Liver (tissue), 8 donors: ENCODE measurements at regions not wholly inside any gene's neighbourhood (a gene's known extent, or its start where the extent isn't known, plus 50 kb on each side); places are given as distances from the start of the nearest gene placed in this dataset.

Source experiments
- DNase-seq: peaks from one replicate; pipeline ENCODE4 v3.0.0-alpha.2; 2017; ENCODE audit warnings: low spot score
- H3K27ac ChIP-seq, 2 donors: one replicate each; pipeline ENCODE4 v1.7.0; 2013; ENCODE audit warnings: inconsistent platforms in 2 of 2, low read length in 2 of 2, control low read depth in 1 of 2, low read depth in 1 of 2, mild to moderate bottlenecking in 1 of 2
- H3K27me3 ChIP-seq, 4 donors: one replicate each; pipeline versions ENCODE4 v1.6.1 to v1.7.0; 2013; ENCODE audit warnings: low read length in 3 of 4, inconsistent platforms in 1 of 4, mild to moderate bottlenecking in 1 of 4, moderate library complexity in 1 of 4; ENCODE audit not compliant: control insufficient read depth in 4 of 4, insufficient read depth in 4 of 4
- H3K36me3 ChIP-seq, 4 donors: one replicate each; pipeline versions ENCODE4 v1.6.1 to v1.7.0; 2013; ENCODE audit warnings: low read length in 3 of 4, mild to moderate bottlenecking in 3 of 4, low read depth in 1 of 4, moderate library complexity in 1 of 4; ENCODE audit not compliant: control insufficient read depth in 4 of 4, insufficient read depth in 3 of 4
- H3K4me1 ChIP-seq, 4 donors: one replicate each; pipeline versions ENCODE4 v1.6.1 to v1.7.0; 2013; ENCODE audit warnings: low read length in 3 of 4, mild to moderate bottlenecking in 3 of 4, moderate library complexity in 1 of 4; ENCODE audit not compliant: control insufficient read depth in 4 of 4, insufficient read depth in 4 of 4
- H3K4me3 ChIP-seq, 3 donors: one replicate each; pipeline versions ENCODE4 v1.6.1 to v1.7.0; 2013; ENCODE audit warnings: low read length in 3 of 3, control low read depth in 1 of 3, low read depth in 1 of 3, mild to moderate bottlenecking in 1 of 3
- H3K9ac ChIP-seq, 2 donors: one replicate each; pipeline ENCODE4 v1.7.0; 2013; ENCODE audit warnings: low read length in 2 of 2, mild to moderate bottlenecking in 2 of 2, moderate library complexity in 2 of 2, control low read depth in 1 of 2, low read depth in 1 of 2
- H3K9me3 ChIP-seq, 4 donors: one replicate each; pipeline versions ENCODE4 v1.6.1 to v1.7.0; 2013; ENCODE audit warnings: low read length in 3 of 4; ENCODE audit not compliant: control insufficient read depth in 4 of 4
- EGR1 ChIP-seq, 2 donors: IDR thresholded peaks; 2 replicates each; pipeline ENCODE4 v1.6.1; 2016 to 2018; ENCODE audit warnings: antibody characterized with exemption in 2 of 2, low read depth in 2 of 2
- FOXA1 ChIP-seq: IDR thresholded peaks from 2 replicates; pipeline ENCODE4 v1.6.1; 2016; ENCODE audit warnings: antibody characterized with exemption
- FOXA2 ChIP-seq: IDR thresholded peaks from 2 replicates; pipeline ENCODE4 v1.6.1; 2016; ENCODE audit warnings: antibody characterized with exemption
- GABPA ChIP-seq, 2 donors: IDR thresholded peaks in 1 of 2; conservative IDR thresholded peaks in 1 of 2; 2 replicates each; pipeline ENCODE4 v1.6.1; 2016; ENCODE audit warnings: antibody characterized with exemption in 2 of 2, mild to moderate bottlenecking in 1 of 2, moderate library complexity in 1 of 2
- HNF4G ChIP-seq: IDR thresholded peaks from 2 replicates; pipeline ENCODE4 v1.6.1; 2016; ENCODE audit warnings: antibody characterized with exemption
- NR2F2 ChIP-seq: IDR thresholded peaks from 2 replicates; pipeline ENCODE4 v1.6.1; 2016; ENCODE audit warnings: antibody characterized with exemption
- REST ChIP-seq: IDR thresholded peaks from 2 replicates; pipeline ENCODE4 v1.6.1; 2016; ENCODE audit warnings: antibody characterized with exemption, mild to moderate bottlenecking
- RXRA ChIP-seq, 2 donors: IDR thresholded peaks; 2 replicates each; pipeline ENCODE4 v1.6.1; 2017 to 2018; ENCODE audit warnings: antibody characterized with exemption in 2 of 2, mild to moderate bottlenecking in 1 of 2
- SP1 ChIP-seq: IDR thresholded peaks from 2 replicates; pipeline ENCODE4 v1.6.1; 2018; ENCODE audit warnings: antibody characterized with exemption, mild to moderate bottlenecking
- TAF1 ChIP-seq: conservative IDR thresholded peaks from 2 replicates; pipeline ENCODE4 v1.6.1; 2016; ENCODE audit warnings: antibody characterized with exemption, mild to moderate bottlenecking
- ZBTB33 ChIP-seq: IDR thresholded peaks from 2 replicates; pipeline ENCODE4 v1.6.1; 2016; ENCODE audit warnings: antibody characterized with exemption
- WGBS: extraction: QIAGEN DNeasy Blood & Tissue Kit; methylation state at CpG from one replicate; pipeline ENCODE4 v1.1.7; 2013; 5-methylcytosine and 5-hydroxymethylcytosine counted together
- TF ChIP-seq, protein P1 (sequence below): fragments of 150-350 bp; IDR thresholded peaks from 2 replicates; pipeline ENCODE4 v1.5.1; 2017; ENCODE audit warnings: improper control_type of control experiment, low read depth, low read length; ENCODE audit not compliant: missing input control
- TF ChIP-seq, protein P2 (sequence below): IDR thresholded peaks from 2 replicates; pipeline ENCODE4 v1.6.1; 2016; ENCODE audit warnings: antibody characterized with exemption
- donor health status: healthy.
- donor health status: healthy.
- donor health status: healthy.
- donor health status: healthy.
- donor health status: healthy.

- Histone ChIP-seq H3K4me3 (no peak overlapping the region), H3K9ac (no peak overlapping the region), H3K4me1 (no peaks in the 10 kb centered on the region), H3K27ac (no peak overlapping the region), H3K27me3 (no peaks in the 10 kb centered on the region), H3K9me3 (no peaks in the 10 kb centered on the region), H3K36me3 (no peaks in the 10 kb centered on the region)
- no peak for DNase-seq
- WGBS, result 59% methylated on average over 1 of the region's 1 CpG
- TF ChIP-seq ZBTB33 (no peak), SP1 (no peak), HNF4G (no peak), NR2F2 (no peak), FOXA2 (no peak), FOXA1 (no peak), GABPA (IDR thresholded peaks at IDR 0.05 in 1 of 2, conservative IDR thresholded peaks at IDR 0.05 in 1 of 2) (no peak)
- TF ChIP-seq, protein P1, sequence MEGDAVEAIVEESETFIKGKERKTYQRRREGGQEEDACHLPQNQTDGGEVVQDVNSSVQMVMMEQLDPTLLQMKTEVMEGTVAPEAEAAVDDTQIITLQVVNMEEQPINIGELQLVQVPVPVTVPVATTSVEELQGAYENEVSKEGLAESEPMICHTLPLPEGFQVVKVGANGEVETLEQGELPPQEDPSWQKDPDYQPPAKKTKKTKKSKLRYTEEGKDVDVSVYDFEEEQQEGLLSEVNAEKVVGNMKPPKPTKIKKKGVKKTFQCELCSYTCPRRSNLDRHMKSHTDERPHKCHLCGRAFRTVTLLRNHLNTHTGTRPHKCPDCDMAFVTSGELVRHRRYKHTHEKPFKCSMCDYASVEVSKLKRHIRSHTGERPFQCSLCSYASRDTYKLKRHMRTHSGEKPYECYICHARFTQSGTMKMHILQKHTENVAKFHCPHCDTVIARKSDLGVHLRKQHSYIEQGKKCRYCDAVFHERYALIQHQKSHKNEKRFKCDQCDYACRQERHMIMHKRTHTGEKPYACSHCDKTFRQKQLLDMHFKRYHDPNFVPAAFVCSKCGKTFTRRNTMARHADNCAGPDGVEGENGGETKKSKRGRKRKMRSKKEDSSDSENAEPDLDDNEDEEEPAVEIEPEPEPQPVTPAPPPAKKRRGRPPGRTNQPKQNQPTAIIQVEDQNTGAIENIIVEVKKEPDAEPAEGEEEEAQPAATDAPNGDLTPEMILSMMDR, result no peak
Observed at GRCh38 chr2:188713961-188714360, 260.2 kb upstream of the COL3A1 start.

DNA sequence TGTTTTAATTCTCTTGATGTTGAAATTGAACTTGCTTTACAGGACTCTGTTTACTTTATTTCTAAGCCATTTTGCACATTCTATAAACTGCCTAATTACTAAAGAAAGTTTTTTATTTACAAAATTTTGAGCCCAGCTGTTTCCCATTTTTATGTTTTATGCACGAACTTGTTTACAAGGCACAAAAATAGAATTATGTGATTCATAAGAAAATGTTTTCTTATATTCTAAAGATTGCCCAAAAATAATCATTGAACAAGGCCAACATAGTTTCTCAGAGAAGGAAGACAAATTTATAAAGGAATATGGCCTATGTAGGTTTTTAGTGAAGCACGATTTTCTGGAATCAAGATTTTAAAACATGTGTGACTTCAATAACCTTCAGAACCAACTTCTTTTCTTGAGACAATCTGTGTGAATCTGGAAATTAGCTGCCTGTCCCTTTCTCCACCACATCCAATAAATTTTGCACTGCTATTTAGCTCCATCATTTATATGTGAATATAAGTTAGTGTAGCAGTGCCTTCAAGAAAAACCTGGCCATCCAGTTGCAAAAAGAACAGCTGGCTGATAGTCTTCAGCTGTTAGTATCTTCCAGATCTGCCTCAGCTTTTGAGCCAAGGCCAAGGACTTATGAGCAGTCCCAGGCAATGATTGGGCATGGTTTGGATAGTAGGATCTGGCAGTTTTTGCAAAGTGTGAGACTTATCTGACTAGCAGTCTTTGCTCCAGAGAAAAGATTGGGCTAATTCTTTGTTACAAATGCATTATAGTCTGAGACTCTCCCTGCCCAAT, 253.2 kb upstream of the COL3A1 start:
- no peak overlapping the region for H3K4me3 ChIP-seq
- H3K27me3 ChIP-seq, result no peaks in the 10 kb centered on the region
- no peaks in the 10 kb centered on the region for H3K36me3 ChIP-seq
- no peak for DNase-seq
- no peak overlapping the region for H3K9ac ChIP-seq
- no peaks in the 10 kb centered on the region for H3K9me3 ChIP-seq
- no peak overlapping the region for H3K27ac ChIP-seq
- TF ChIP-seq TAF1 (no peak), EGR1 (IDR thresholded peaks at IDR 0.05; ENCODE audit: low read depth in 2 of 2) (no peak), SP1 (no peak), FOXA1 (no peak), REST (no peak), RXRA (IDR thresholded peaks at IDR 0.05) (no peak)
- TF ChIP-seq, protein P2, sequence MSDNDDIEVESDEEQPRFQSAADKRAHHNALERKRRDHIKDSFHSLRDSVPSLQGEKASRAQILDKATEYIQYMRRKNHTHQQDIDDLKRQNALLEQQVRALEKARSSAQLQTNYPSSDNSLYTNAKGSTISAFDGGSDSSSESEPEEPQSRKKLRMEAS, result no peak
- TF ChIP-seq, protein P1, result no peak
- 62% methylated on average over 2 of the region's 2 CpGs for WGBS
- H3K4me1 ChIP-seq, result no peaks in the 10 kb centered on the region
